22Rv1 (cell line): ENCODE measurements at regions not wholly inside any gene's neighbourhood (a gene's known extent, or its start where the extent isn't known, plus 50 kb on each side); places are given as distances from the start of the nearest gene placed in this dataset.

Experiments used
- ZFX ChIP-seq: fragments of 450-650 bp; IDR thresholded peaks from 2 replicates; pipeline ENCODE4 v1.6.1; 2017; ENCODE audit warnings: antibody characterized with exemption, borderline replicate concordance
- TF ChIP-seq, protein P1 (sequence below): fragments of 450-650 bp; IDR thresholded peaks from 2 replicates; pipeline ENCODE4 v1.5.1; 2017; ENCODE audit warnings: mild to moderate bottlenecking

DNA sequence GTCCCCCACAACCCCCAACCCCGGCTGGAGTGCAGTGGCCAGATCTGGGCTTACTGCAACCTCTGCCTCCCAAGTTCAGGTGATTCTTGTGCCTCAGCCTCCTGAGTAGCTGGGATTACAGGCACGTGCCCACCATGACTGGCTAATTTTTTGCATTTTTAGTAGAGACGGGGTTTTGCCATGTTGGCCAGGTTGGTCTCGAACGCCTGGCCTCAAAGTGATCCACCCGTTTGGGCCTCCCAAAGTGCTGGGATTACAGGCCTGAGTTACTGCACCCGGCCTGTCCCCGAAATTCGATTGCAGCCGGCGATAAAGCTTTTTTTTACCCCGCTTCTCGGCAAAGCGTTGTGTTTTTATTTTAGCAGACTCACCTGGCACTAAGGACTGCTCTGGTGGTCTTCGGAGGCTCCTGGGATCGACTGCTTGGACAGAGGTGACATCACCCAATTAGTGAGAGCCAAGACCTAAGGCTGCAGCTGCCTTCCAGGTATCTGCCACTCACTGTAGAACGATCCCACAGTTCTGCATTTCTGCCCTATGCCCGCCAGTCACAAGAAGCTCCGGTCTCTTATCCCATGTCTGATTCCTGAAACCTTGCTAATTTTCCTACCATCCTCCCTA lies 82.2 kb upstream of the ARL4D start:
- TF ChIP-seq, protein P1, sequence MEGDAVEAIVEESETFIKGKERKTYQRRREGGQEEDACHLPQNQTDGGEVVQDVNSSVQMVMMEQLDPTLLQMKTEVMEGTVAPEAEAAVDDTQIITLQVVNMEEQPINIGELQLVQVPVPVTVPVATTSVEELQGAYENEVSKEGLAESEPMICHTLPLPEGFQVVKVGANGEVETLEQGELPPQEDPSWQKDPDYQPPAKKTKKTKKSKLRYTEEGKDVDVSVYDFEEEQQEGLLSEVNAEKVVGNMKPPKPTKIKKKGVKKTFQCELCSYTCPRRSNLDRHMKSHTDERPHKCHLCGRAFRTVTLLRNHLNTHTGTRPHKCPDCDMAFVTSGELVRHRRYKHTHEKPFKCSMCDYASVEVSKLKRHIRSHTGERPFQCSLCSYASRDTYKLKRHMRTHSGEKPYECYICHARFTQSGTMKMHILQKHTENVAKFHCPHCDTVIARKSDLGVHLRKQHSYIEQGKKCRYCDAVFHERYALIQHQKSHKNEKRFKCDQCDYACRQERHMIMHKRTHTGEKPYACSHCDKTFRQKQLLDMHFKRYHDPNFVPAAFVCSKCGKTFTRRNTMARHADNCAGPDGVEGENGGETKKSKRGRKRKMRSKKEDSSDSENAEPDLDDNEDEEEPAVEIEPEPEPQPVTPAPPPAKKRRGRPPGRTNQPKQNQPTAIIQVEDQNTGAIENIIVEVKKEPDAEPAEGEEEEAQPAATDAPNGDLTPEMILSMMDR = no peak
- TF ChIP-seq ZFX = no peak
